ENCODE measurements at regions not wholly inside any gene's neighbourhood (a gene's known extent, or its start where the extent isn't known, plus 50 kb on each side); places are given as distances from the start of the nearest gene placed in this dataset.

- TF ChIP-seq CTCF (IDR thresholded peaks at IDR 0.05; ENCODE audit: low read depth, low read length, poor library complexity, severe bottlenecking), result no peak
- TF ChIP-seq EZH2phosphoT487 (IDR thresholded peaks at IDR 0.05; ENCODE audit: borderline replicate concordance, low read length), result no peak
- Histone ChIP-seq H3K36me3 (ENCODE audit: control insufficient read depth, low read length) (no peaks in the 10 kb centered on the region), H3K4me1 (ENCODE audit: control insufficient read depth, low read length) (no peaks in the 10 kb centered on the region), H3K27me3 (ENCODE audit: control insufficient read depth, low read length) (no peaks in the 10 kb centered on the region), H3K9me2 (replicated peaks; ENCODE audit: control insufficient read depth, low read length) (no peaks in the 10 kb centered on the region), H4K20me1 (ENCODE audit: control insufficient read depth, insufficient read depth, low read depth, low read length) (no peaks in the 10 kb centered on the region), H3K9me3 (ENCODE audit: control insufficient read depth, insufficient read depth, low read length) (no peaks in the 10 kb centered on the region), H3K27ac (ENCODE audit: low read depth, low read length) (no peak overlapping the region), H3F3A (ENCODE audit: control insufficient read depth, insufficient read depth) (no peaks in the 10 kb centered on the region), H3K4me3 (ENCODE audit: low read length) (no peak overlapping the region), H3K4me2 (ENCODE audit: low read length) (no peak overlapping the region), H3K79me2 (ENCODE audit: control insufficient read depth, low read length) (no peaks in the 10 kb centered on the region)
These were observed 628.3 kb upstream of the EPHA5 start for GRCh38 chr4:66298569-66298968.

- Histone ChIP-seq H3F3A (ENCODE audit: control insufficient read depth, insufficient read depth) (no peaks in the 10 kb centered on the region), H3K4me1 (ENCODE audit: control insufficient read depth, low read length) (no peaks in the 10 kb centered on the region), H3K79me2 (ENCODE audit: control insufficient read depth, low read length) (no peaks in the 10 kb centered on the region), H3K4me2 (ENCODE audit: low read length) (no peak overlapping the region), H3K9me3 (ENCODE audit: control insufficient read depth, insufficient read depth, low read length) (no peaks in the 10 kb centered on the region), H3K4me3 (ENCODE audit: low read length) (no peak overlapping the region), H3K36me3 (ENCODE audit: control insufficient read depth, low read length) (no peaks in the 10 kb centered on the region), H4K20me1 (ENCODE audit: control insufficient read depth, insufficient read depth, low read depth, low read length) (no peaks in the 10 kb centered on the region), H3K27ac (ENCODE audit: low read depth, low read length) (no peak overlapping the region), H3K9me2 (replicated peaks; ENCODE audit: control insufficient read depth, low read length) (no peaks in the 10 kb centered on the region), H3K27me3 (ENCODE audit: control insufficient read depth, low read length) (no peaks in the 10 kb centered on the region)
- TF ChIP-seq CTCF (IDR thresholded peaks at IDR 0.05; ENCODE audit: low read depth, low read length, poor library complexity, severe bottlenecking), result no peak
- TF ChIP-seq EZH2phosphoT487 (IDR thresholded peaks at IDR 0.05; ENCODE audit: borderline replicate concordance, low read length), result no peak
These were observed 627.4 kb upstream of the EPHA5 start for GRCh38 chr4:66297703-66298102.

- no peak overlapping the region for H3K4me2 ChIP-seq (ENCODE audit: low read length)
- no peaks in the 10 kb centered on the region for H3K9me2 ChIP-seq (replicated peaks; ENCODE audit: control insufficient read depth, low read length)
- H3F3A ChIP-seq (ENCODE audit: control insufficient read depth, insufficient read depth), result no peaks in the 10 kb centered on the region
- no peaks in the 10 kb centered on the region for H3K27me3 ChIP-seq (ENCODE audit: control insufficient read depth, low read length)
- TF ChIP-seq CTCF (IDR thresholded peaks at IDR 0.05; ENCODE audit: low read depth, low read length, poor library complexity, severe bottlenecking), result no peak
- no peak for TF ChIP-seq EZH2phosphoT487 (IDR thresholded peaks at IDR 0.05; ENCODE audit: borderline replicate concordance, low read length)
- no peaks in the 10 kb centered on the region for H3K4me1 ChIP-seq (ENCODE audit: control insufficient read depth, low read length)
- no peaks in the 10 kb centered on the region for H4K20me1 ChIP-seq (ENCODE audit: control insufficient read depth, insufficient read depth, low read depth, low read length)
- no peak overlapping the region for H3K4me3 ChIP-seq (ENCODE audit: low read length)
- H3K9me3 ChIP-seq (ENCODE audit: control insufficient read depth, insufficient read depth, low read length), result no peaks in the 10 kb centered on the region
- H3K36me3 ChIP-seq (ENCODE audit: control insufficient read depth, low read length), result no peaks in the 10 kb centered on the region
- no peaks in the 10 kb centered on the region for H3K79me2 ChIP-seq (ENCODE audit: control insufficient read depth, low read length)
- no peak overlapping the region for H3K27ac ChIP-seq (ENCODE audit: low read depth, low read length)
These were observed 624.3 kb upstream of the EPHA5 start for GRCh38 chr4:66294638-66295037.
